Panc1 (cell line): ENCODE measurements at regions not wholly inside any gene's neighbourhood (a gene's known extent, or its start where the extent isn't known, plus 50 kb on each side); places are given as distances from the start of the nearest gene placed in this dataset.

Source experiments
- ATAC-seq: fragments of 200-7000 bp; cut with Tn5 transposase; 2 replicates; pipeline ENCODE4 v1.9.1; 2020; ENCODE audit warnings: mild to moderate bottlenecking, moderate library complexity
- BruUV-seq: library from RNA; stranded (reverse); fragments of 400-500 nt; replicated peaks from 2 replicates; lab custom pipeline; 2021; lab: Mats Ljungman, UMichigan
- CTCF ChIA-PET: fragments of 300-600 bp; sonication (Branson Sonifier 250); formaldehyde crosslinking; loops from one replicate; lab custom pipeline; 2022; ENCODE audit warnings: antibody characterized with exemption; lab: Charles Lee
- POLR2A ChIA-PET: fragments of 300-600 bp; sonication (Branson Sonifier 250); formaldehyde crosslinking; loops from one replicate; lab custom pipeline; 2022; ENCODE audit warnings: antibody characterized with exemption; lab: Charles Lee
- DNase-seq: peaks from one replicate; pipeline ENCODE4 v3.0.0-alpha.2; 2010; ENCODE audit warnings: low read depth, low spot score
- H3K27ac ChIP-seq: 2 replicates; pipeline ENCODE4 v1.5.1; 2011; ENCODE audit warnings: mild to moderate bottlenecking, low read length, inconsistent platforms
- H3K27me3 ChIP-seq: fragments of 200-500 bp; sonication (Bioruptor generic); 2 replicates; pipeline ENCODE4 v1.6.0; 2014; ENCODE audit warnings: low read length, inconsistent platforms; ENCODE audit not compliant: control insufficient read depth, insufficient read depth
- H3K36me3 ChIP-seq: fragments of 200-500 bp; sonication (Bioruptor generic); 2 replicates; pipeline ENCODE4 v1.5.1; 2014; ENCODE audit warnings: inconsistent platforms, mild to moderate bottlenecking, low read length, moderate library complexity; ENCODE audit not compliant: control insufficient read depth, insufficient read depth
- H3K4me1 ChIP-seq: 2 replicates; pipeline ENCODE4 v1.5.1; 2011; ENCODE audit warnings: inconsistent platforms, mild to moderate bottlenecking, low read length, moderate library complexity; ENCODE audit not compliant: control insufficient read depth, insufficient read depth
- H3K4me3 ChIP-seq, 2 experiments: 2 replicates each; pipeline ENCODE4 v1.5.1; 2011 to 2012; ENCODE audit warnings: low read depth in 2 of 2, low read length in 2 of 2, mild to moderate bottlenecking in 2 of 2, inconsistent platforms in 1 of 2, moderate library complexity in 1 of 2
- H3K9me3 ChIP-seq: fragments of 200-500 bp; sonication (Bioruptor generic); 2 replicates; pipeline ENCODE4 v1.5.1; 2014; ENCODE audit warnings: low read depth, mild to moderate bottlenecking, inconsistent platforms, low read length, moderate library complexity; ENCODE audit not compliant: control insufficient read depth, insufficient read depth
- POLR2AphosphoS5 ChIP-seq: IDR thresholded peaks from 2 replicates; pipeline ENCODE4 v1.6.1; 2012; ENCODE audit warnings: mild to moderate bottlenecking, low read depth, low read length, moderate library complexity
- SIN3A ChIP-seq: IDR thresholded peaks from 2 replicates; pipeline ENCODE4 v1.6.1; 2012; ENCODE audit warnings: low read depth, mild to moderate bottlenecking, low read length, moderate library complexity, borderline replicate concordance; ENCODE audit not compliant: insufficient read depth
- TCF7L2 ChIP-seq: IDR thresholded peaks from 2 replicates; pipeline ENCODE4 v1.6.1; 2011; ENCODE audit warnings: mild to moderate bottlenecking, low read depth, low read length, inconsistent platforms
- in situ Hi-C: cut with HindIII; loops from 2 replicates; pipeline ENCODE4 v1.10.0; 2016; ENCODE audit warnings: low sequenced_read_pairs, low pct_unique_long_range_greater_than_20kb
- intact Hi-C: fragments of 100-400 bp; cut with micrococcal nuclease; formaldehyde crosslinking; loops from one replicate; pipeline ENCODE4 v1.10.0; 2022; ENCODE audit not compliant: unreplicated experiment
- TF ChIP-seq, protein P1 (sequence below), 2 experiments: IDR thresholded peaks; 2 replicates each; pipeline ENCODE4 v1.6.1; 2011 to 2012; ENCODE audit warnings: low read depth in 2 of 2, control low read depth in 1 of 2, low read length in 1 of 2, mild to moderate bottlenecking in 1 of 2, moderate library complexity in 1 of 2; ENCODE audit not compliant: insufficient read depth in 1 of 2
- TF ChIP-seq, protein P2 (sequence below): fragments of 450-650 bp; IDR thresholded peaks from 2 replicates; pipeline ENCODE4 v1.5.1; 2017; ENCODE audit warnings: mild to moderate bottlenecking

DNA sequence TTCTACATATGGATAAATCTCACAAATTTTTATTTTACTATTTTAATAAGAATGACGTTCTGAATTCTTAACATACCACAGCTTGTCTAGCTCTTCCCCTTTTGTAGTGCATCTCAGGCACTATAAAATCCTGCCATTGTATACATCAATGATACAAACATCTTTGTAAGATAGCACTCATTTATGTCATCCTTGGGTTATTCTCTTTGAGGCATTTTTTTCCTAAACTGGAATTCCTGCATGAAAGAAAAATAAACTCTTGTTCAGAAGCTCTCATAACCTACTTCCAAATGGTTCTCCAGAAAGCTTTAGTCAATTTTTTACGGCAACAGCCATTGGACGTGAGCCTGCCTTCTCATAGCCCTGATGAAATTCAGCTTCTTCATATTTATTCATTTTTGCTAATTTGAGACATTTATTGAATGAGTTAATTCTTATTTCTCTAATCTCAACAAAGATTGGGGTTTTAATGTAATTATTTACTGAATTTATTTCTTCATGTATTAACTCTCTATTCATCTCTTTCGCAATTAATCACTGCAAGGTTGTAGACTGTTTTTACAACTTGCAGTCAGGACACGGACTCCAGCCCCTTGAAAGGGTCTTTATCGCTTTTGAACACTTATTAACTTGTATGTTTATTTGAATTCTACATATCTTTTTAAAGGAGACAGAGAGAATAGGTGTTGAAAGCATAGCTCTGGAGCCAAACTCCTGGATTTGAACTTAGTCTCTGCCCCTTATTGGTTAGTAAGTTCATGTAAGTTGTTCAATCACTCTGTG lies 57.6 kb upstream of the PARD3B start:
- Histone ChIP-seq H3K27ac (no peak overlapping the region), H3K36me3 (no peaks in the 10 kb centered on the region), H3K4me3 (no peak overlapping the region), H3K4me1 (no peaks in the 10 kb centered on the region), H3K27me3 (no peaks in the 10 kb centered on the region), H3K9me3 (no peaks in the 10 kb centered on the region)
- BruUV-seq = no TSS peak
- POLR2A ChIA-PET = no interaction called here
- in situ Hi-C loops (no loop called here), intact Hi-C loops (no loop called here)
- CTCF ChIA-PET = no interaction called here
- DNase-seq (no peak), ATAC-seq (no peak)
- TF ChIP-seq POLR2AphosphoS5 = no peak
- TF ChIP-seq TCF7L2 = no peak
- TF ChIP-seq, protein P1, sequence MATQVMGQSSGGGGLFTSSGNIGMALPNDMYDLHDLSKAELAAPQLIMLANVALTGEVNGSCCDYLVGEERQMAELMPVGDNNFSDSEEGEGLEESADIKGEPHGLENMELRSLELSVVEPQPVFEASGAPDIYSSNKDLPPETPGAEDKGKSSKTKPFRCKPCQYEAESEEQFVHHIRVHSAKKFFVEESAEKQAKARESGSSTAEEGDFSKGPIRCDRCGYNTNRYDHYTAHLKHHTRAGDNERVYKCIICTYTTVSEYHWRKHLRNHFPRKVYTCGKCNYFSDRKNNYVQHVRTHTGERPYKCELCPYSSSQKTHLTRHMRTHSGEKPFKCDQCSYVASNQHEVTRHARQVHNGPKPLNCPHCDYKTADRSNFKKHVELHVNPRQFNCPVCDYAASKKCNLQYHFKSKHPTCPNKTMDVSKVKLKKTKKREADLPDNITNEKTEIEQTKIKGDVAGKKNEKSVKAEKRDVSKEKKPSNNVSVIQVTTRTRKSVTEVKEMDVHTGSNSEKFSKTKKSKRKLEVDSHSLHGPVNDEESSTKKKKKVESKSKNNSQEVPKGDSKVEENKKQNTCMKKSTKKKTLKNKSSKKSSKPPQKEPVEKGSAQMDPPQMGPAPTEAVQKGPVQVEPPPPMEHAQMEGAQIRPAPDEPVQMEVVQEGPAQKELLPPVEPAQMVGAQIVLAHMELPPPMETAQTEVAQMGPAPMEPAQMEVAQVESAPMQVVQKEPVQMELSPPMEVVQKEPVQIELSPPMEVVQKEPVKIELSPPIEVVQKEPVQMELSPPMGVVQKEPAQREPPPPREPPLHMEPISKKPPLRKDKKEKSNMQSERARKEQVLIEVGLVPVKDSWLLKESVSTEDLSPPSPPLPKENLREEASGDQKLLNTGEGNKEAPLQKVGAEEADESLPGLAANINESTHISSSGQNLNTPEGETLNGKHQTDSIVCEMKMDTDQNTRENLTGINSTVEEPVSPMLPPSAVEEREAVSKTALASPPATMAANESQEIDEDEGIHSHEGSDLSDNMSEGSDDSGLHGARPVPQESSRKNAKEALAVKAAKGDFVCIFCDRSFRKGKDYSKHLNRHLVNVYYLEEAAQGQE (IDR thresholded peaks at IDR 0.05; ENCODE audit: insufficient read depth in 1 of 2, low read depth in 2 of 2, low read length in 1 of 2) = no peak
- no peak for TF ChIP-seq SIN3A
- TF ChIP-seq, protein P2, sequence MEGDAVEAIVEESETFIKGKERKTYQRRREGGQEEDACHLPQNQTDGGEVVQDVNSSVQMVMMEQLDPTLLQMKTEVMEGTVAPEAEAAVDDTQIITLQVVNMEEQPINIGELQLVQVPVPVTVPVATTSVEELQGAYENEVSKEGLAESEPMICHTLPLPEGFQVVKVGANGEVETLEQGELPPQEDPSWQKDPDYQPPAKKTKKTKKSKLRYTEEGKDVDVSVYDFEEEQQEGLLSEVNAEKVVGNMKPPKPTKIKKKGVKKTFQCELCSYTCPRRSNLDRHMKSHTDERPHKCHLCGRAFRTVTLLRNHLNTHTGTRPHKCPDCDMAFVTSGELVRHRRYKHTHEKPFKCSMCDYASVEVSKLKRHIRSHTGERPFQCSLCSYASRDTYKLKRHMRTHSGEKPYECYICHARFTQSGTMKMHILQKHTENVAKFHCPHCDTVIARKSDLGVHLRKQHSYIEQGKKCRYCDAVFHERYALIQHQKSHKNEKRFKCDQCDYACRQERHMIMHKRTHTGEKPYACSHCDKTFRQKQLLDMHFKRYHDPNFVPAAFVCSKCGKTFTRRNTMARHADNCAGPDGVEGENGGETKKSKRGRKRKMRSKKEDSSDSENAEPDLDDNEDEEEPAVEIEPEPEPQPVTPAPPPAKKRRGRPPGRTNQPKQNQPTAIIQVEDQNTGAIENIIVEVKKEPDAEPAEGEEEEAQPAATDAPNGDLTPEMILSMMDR = no peak

DNA sequence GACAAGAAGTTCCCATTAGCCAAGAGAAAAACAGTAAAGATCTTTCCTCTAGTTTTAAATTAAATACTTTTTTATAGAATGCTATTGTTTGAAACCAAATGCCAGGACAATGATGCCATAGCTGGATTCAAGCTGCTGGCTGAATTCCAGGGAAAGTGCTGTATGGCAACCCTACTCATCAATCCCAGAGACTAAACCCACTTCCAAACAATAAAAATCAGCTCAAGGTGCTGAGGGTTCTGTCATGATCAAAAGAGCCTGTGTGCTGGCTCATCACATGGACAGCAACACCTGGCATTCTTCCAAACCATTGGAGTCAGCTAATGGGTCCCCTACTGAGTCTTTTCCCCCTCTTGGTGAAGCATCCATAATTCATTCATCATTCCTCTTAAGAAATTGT lies 53.7 kb upstream of the PARD3B start:
- POLR2A ChIA-PET = no interaction called here
- no peak overlapping the region for H3K4me3 ChIP-seq
- no TSS peak for BruUV-seq
- in situ Hi-C loops (no loop called here), intact Hi-C loops (no loop called here)
- H3K27me3 ChIP-seq = no peaks in the 10 kb centered on the region
- no peaks in the 10 kb centered on the region for H3K36me3 ChIP-seq
- CTCF ChIA-PET = no interaction called here
- no peak overlapping the region for H3K27ac ChIP-seq
- DNase-seq (no peak), ATAC-seq (no peak)
- H3K4me1 ChIP-seq = no peaks in the 10 kb centered on the region
- no peak for TF ChIP-seq POLR2AphosphoS5
- TF ChIP-seq TCF7L2 = no peak
- no peak for TF ChIP-seq SIN3A
- TF ChIP-seq, protein P1 (IDR thresholded peaks at IDR 0.05; ENCODE audit: insufficient read depth in 1 of 2, low read depth in 2 of 2, low read length in 1 of 2) = no peak
- TF ChIP-seq, protein P2 = no peak
- no peaks in the 10 kb centered on the region for H3K9me3 ChIP-seq
